ENCODE measurements at regions not wholly inside any gene's neighbourhood (a gene's known extent, or its start where the extent isn't known, plus 50 kb on each side); places are given as distances from the start of the nearest gene placed in this dataset.

DNA sequence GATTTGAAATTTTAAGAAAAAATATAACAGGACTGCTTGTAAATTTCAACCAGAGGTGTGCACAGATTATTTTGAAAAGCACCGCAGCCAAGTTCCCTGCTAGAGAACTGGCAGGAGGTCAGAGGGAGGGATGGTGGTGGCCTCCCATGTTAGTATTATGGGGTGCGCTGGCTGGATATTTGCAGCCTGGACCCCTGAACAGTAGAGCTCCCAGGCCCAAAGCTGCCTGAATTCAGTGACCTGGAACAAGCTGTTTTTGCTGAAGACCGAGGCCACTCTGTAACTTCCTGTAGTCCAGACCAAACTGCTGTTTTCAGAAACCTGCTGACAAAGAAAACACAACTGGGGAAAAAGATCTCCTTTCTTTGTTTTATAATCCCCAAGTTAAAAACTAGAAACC, 314.3 kb downstream of the TNS1 start:
- H3K4me3 Mint-ChIP-seq, result no peak overlapping the region
- H3K27me3 Mint-ChIP-seq (ENCODE audit: low read depth), result no peaks in the 10 kb centered on the region
- H3K4me1 Mint-ChIP-seq (ENCODE audit: low read depth), result no peaks in the 10 kb centered on the region
- ATAC-seq (no peak), DNase-seq (no peak)
- no peaks in the 10 kb centered on the region for H3K36me3 Mint-ChIP-seq (ENCODE audit: insufficient read depth)
- no peaks in the 10 kb centered on the region for H3K9me3 Mint-ChIP-seq

GRCh38 chr2:217687771-217688170, 315.0 kb downstream of the TNS1 start:
- no peak for ATAC-seq
- no peaks in the 10 kb centered on the region for H3K36me3 Mint-ChIP-seq (ENCODE audit: insufficient read depth)
- no peak for DNase-seq
- H3K9me3 Mint-ChIP-seq, result no peaks in the 10 kb centered on the region
- H3K27me3 Mint-ChIP-seq (ENCODE audit: low read depth), result no peaks in the 10 kb centered on the region
- H3K4me1 Mint-ChIP-seq (ENCODE audit: low read depth), result no peaks in the 10 kb centered on the region
- no peak overlapping the region for H3K4me3 Mint-ChIP-seq

DNA sequence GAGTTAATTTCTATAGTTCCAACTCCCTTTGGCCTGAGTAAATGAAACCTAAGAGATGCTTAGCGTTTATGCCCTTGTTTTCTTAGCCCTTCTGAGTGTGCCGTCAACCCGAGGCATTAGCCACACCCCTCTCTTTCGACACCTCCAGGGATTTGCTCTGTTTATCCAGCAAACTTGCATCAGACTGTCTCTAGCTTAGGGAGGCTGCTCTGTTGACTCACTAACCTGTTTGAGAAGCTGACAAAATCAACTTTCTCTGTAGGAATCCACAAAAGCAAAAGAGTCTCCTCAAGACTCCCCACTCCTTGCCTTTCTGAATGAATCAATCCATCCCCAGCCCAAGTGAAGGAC, 317.6 kb downstream of the TNS1 start:
- DNase-seq, result no peak
- no peak for ATAC-seq
- Mint-ChIP-seq H3K4me3 (no peak overlapping the region), H3K27me3 (ENCODE audit: low read depth) (peaks cover 3% of the 10 kb centered on the region), H3K36me3 (ENCODE audit: insufficient read depth) (no peaks in the 10 kb centered on the region), H3K4me1 (ENCODE audit: low read depth) (no peaks in the 10 kb centered on the region), H3K9me3 (no peaks in the 10 kb centered on the region)

DNA sequence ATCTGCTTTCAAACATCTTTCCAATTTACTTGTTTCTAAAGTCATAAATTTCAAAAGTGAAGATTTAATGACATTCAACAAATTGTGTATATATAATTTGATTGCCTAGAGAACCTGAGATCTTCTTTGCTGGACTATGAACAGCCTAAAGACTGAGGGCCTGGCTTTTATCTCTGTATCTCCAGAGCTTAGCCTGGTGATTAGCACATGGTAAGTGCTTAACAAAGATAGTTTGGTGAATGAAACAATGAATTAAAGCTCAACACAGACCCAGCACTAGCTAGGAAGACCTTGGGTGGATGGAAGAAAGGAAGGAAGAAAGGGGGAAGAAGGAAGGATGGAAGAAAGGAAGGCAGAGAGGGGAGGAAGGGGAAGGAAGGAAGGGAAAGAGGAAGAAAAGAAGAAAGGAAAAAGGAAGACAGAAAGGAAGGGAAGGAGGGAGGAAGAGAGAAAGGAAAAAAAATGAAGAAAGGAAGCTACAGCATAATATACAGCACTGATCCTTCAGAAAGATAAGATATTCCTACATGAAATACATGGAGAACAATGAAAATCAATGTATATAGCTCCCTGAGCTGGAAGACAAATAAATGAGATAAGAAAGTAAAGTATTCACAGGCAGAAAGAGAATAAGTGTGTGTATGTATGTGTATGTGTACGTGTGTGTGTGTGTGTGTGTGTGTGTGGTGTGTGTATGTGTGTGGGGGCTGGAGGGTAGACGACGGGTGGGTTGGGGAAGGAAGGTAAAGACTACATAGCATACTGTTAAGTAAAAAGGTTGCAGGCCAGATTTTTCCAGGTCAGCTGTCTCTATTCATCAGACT, 318.2 kb downstream of the TNS1 start:
- H3K36me3 Mint-ChIP-seq (ENCODE audit: insufficient read depth), result no peaks in the 10 kb centered on the region
- H3K4me1 Mint-ChIP-seq (ENCODE audit: low read depth), result no peaks in the 10 kb centered on the region

DNA sequence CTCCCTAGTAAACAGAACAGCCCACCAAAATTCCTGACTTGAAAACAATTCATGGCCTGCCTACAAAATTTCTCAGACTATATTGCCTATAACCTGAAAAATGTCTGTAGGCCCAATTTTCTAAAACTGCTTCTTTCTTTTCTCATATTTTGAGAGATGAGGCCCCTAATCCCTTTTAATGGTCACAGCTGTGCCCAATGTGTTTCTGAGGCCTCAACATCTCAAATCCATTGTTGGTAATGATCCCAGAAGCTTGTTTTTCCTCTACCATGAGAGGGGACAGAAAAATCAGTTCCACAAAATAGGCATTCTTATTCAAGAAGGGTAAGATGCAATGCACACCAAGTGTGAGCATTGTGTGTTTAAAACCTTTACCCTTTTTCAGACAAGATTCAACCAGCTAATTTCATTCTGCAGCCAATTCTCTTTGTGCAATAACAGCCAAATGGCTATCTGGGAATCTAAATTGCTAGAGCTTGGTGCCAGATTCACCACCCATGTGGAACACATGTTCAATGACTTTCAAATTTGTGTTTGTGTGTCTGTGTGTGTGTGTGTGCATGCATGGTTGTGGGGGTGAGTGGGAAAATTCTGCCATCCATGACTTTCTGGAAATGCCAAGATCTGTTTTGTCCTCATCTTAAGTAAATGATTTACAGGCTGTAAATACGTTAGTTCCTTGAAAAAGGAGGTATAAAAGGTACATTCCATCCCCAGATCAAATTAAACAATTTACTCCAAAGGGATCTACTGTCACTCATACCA, 319.5 kb downstream of the TNS1 start:
- no peaks in the 10 kb centered on the region for H3K36me3 Mint-ChIP-seq (ENCODE audit: insufficient read depth)
- ATAC-seq, result no peak
- no peak for DNase-seq
- H3K4me1 Mint-ChIP-seq (ENCODE audit: low read depth), result no peaks in the 10 kb centered on the region
- peaks cover 5% of the 10 kb centered on the region for H3K9me3 Mint-ChIP-seq
- H3K27me3 Mint-ChIP-seq (ENCODE audit: low read depth), result peaks cover 3% of the 10 kb centered on the region
- H3K4me3 Mint-ChIP-seq, result no peak overlapping the region

More for the DNA sequence above, 318.2 kb downstream of the TNS1 start:
- Mint-ChIP-seq H3K4me3 (no peak overlapping the region), H3K9me3 (no peaks in the 10 kb centered on the region), H3K27me3 (ENCODE audit: low read depth) (peaks cover 3% of the 10 kb centered on the region)
- DNase-seq, result no peak
- ATAC-seq, result no peak

- H3K4me3 Mint-ChIP-seq, result no peak overlapping the region
- H3K4me1 Mint-ChIP-seq (ENCODE audit: low read depth), result no peaks in the 10 kb centered on the region
- ATAC-seq (no peak), DNase-seq (no peak)
- H3K9me3 Mint-ChIP-seq, result peaks cover 5% of the 10 kb centered on the region
- no peaks in the 10 kb centered on the region for H3K36me3 Mint-ChIP-seq (ENCODE audit: insufficient read depth)
- peaks cover 3% of the 10 kb centered on the region for H3K27me3 Mint-ChIP-seq (ENCODE audit: low read depth)
Measured at GRCh38 chr2:217681791-217682190, 321.0 kb downstream of the TNS1 start.

DNA sequence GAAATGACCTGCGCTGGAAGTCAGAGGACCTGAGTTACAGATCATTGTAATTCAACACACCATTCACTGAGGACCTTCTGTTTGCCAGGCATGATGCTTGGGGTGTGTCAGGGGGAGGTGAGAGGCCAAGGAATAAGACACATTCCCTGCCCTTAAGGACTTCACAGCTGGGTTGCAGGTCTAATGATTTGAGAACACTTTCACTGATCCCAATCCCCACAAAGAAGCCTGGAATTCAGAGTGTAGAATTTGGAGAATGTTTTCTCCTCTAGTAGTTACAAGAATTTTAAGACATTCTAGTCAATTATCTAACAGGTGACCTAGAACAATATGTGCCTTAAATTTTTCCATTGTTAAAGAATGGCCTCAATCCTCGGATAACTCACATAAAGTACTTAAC, 322.4 kb downstream of the TNS1 start:
- Mint-ChIP-seq H3K9me3 (peaks cover 5% of the 10 kb centered on the region), H3K27me3 (ENCODE audit: low read depth) (peaks cover 3% of the 10 kb centered on the region), H3K4me3 (no peak overlapping the region), H3K36me3 (ENCODE audit: insufficient read depth) (no peaks in the 10 kb centered on the region), H3K4me1 (ENCODE audit: low read depth) (no peaks in the 10 kb centered on the region)
- ATAC-seq (no peak), DNase-seq (no peak)

GRCh38 chr2:217673627-217674026, 329.2 kb downstream of the TNS1 start:
- no peak for DNase-seq
- peaks cover 1% of the 10 kb centered on the region for H3K36me3 Mint-ChIP-seq (ENCODE audit: insufficient read depth)

GRCh38 chr2:217672472-217672871, 330.3 kb downstream of the TNS1 start:
- no peaks in the 10 kb centered on the region for H3K27me3 Mint-ChIP-seq (ENCODE audit: low read depth)

More at GRCh38 chr2:217673627-217674026, 329.2 kb downstream of the TNS1 start:
- no peaks in the 10 kb centered on the region for H3K27me3 Mint-ChIP-seq (ENCODE audit: low read depth)
- no peaks in the 10 kb centered on the region for H3K4me1 Mint-ChIP-seq (ENCODE audit: low read depth)
- ATAC-seq, result no peak
- H3K4me3 Mint-ChIP-seq, result no peak overlapping the region
- H3K9me3 Mint-ChIP-seq, result no peaks in the 10 kb centered on the region

GRCh38 chr2:217671871-217672270, 330.9 kb downstream of the TNS1 start:
- Mint-ChIP-seq H3K36me3 (ENCODE audit: insufficient read depth) (peaks cover 1% of the 10 kb centered on the region), H3K27me3 (ENCODE audit: low read depth) (no peaks in the 10 kb centered on the region), H3K9me3 (no peaks in the 10 kb centered on the region), H3K4me3 (no peak overlapping the region), H3K4me1 (ENCODE audit: low read depth) (no peaks in the 10 kb centered on the region)
- no peak for ATAC-seq
- no peak for DNase-seq

More at GRCh38 chr2:217672472-217672871, 330.3 kb downstream of the TNS1 start:
- Mint-ChIP-seq H3K4me3 (no peak overlapping the region), H3K36me3 (ENCODE audit: insufficient read depth) (peaks cover 1% of the 10 kb centered on the region), H3K4me1 (ENCODE audit: low read depth) (no peaks in the 10 kb centered on the region), H3K9me3 (no peaks in the 10 kb centered on the region)
- DNase-seq, result no peak
- no peak for ATAC-seq

- H3K4me3 Mint-ChIP-seq, result no peak overlapping the region
- no peak for ATAC-seq
- no peaks in the 10 kb centered on the region for H3K27me3 Mint-ChIP-seq (ENCODE audit: low read depth)
- no peak for DNase-seq
- H3K9me3 Mint-ChIP-seq, result no peaks in the 10 kb centered on the region
- H3K4me1 Mint-ChIP-seq (ENCODE audit: low read depth), result no peaks in the 10 kb centered on the region
- peaks cover 1% of the 10 kb centered on the region for H3K36me3 Mint-ChIP-seq (ENCODE audit: insufficient read depth)
Measured at GRCh38 chr2:217671075-217671474, 331.7 kb downstream of the TNS1 start.

DNA sequence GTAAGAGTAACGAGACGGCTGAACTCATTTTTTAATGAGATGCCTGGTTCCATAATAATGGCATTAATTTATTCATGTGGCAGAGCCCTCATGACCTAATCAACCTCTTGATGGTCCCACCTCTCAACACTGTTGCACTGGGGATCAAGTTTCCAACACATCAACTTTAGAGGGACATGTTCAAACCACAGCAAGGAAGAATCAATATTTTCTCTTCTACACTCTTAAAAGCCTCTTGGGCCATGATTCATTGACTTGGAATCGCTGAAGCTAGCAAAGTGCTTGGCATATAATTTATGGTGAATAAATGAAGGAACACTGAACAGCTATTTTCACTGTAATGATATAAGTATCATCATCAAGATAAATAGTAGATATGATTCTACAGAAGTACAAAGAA, 333.0 kb downstream of the TNS1 start:
- no peak for ATAC-seq
- H3K9me3 Mint-ChIP-seq, result no peaks in the 10 kb centered on the region

DNA sequence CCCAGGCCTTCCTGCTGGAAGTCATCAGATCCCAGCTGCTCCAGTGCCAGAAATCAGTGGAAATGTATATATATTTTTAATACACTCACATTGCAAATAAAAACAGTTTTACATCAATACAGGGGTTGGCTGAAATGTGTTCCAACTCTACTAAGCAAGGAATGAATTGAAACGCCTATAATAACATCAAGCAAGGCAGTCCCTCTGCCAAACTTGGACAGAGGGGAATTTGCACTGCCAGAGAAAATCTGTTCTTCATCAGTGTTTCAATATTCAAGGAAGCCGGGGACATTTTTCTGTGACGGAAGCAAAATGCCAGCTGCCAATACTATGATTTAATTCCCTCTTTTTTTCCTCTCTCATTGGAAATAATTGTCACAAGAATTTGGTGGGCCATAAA, 335.3 kb downstream of the TNS1 start:
- no peaks in the 10 kb centered on the region for H3K9me3 Mint-ChIP-seq
- no peaks in the 10 kb centered on the region for H3K4me1 Mint-ChIP-seq (ENCODE audit: low read depth)

More for the DNA sequence above, 333.0 kb downstream of the TNS1 start:
- Mint-ChIP-seq H3K36me3 (ENCODE audit: insufficient read depth) (peaks cover 1% of the 10 kb centered on the region), H3K4me3 (no peak overlapping the region), H3K4me1 (ENCODE audit: low read depth) (no peaks in the 10 kb centered on the region), H3K27me3 (ENCODE audit: low read depth) (no peaks in the 10 kb centered on the region)
- DNase-seq, result no peak

DNA sequence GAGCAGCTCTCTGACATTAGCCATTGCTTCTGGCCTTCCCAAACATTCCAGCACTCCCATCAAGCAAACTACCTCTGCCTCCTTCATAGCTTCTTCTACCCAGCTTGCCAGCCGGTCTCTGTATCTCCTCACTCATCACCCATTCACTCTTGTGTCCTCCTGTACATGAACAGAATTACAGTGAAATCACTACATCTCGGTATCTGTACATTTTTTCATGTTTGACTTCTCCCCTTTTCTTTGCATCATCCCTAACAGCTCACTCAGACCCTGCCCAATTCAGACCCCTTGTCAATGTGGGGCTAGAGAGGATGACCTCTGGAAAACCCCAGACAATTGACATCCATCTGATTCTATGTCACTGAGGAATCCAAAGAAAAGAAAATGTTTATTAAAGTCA, 335.8 kb downstream of the TNS1 start:
- H3K4me3 Mint-ChIP-seq, result no peak overlapping the region
- no peaks in the 10 kb centered on the region for H3K36me3 Mint-ChIP-seq (ENCODE audit: insufficient read depth)
- ATAC-seq (no peak), DNase-seq (no peak)
- no peaks in the 10 kb centered on the region for H3K9me3 Mint-ChIP-seq
- H3K27me3 Mint-ChIP-seq (ENCODE audit: low read depth), result peaks cover 3% of the 10 kb centered on the region
- no peaks in the 10 kb centered on the region for H3K4me1 Mint-ChIP-seq (ENCODE audit: low read depth)

More for the DNA sequence above, 335.3 kb downstream of the TNS1 start:
- no peak overlapping the region for H3K4me3 Mint-ChIP-seq
- no peak for DNase-seq
- no peaks in the 10 kb centered on the region for H3K36me3 Mint-ChIP-seq (ENCODE audit: insufficient read depth)
- H3K27me3 Mint-ChIP-seq (ENCODE audit: low read depth), result peaks cover 3% of the 10 kb centered on the region
- no peak for ATAC-seq

DNA sequence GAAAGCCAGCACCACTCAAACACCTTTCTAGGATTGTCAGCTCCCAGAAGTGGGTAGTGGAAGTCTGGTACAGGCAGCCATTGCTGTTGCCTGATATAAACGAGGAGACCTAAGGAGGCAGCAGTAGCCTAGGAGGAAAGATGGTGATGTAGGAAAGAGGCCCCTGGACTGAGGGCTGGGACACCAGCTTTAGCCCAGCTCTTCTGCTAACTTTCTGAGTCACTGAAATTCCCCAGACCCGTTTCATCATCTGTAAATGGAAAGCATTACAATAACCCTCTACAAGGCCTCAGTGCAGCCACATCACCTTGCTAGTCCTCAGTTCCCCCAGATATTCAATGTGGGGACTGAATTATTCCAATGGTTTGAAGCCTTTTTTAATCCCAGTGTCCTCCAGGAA, 336.5 kb downstream of the TNS1 start:
- H3K4me3 Mint-ChIP-seq, result no peak overlapping the region
- H3K27me3 Mint-ChIP-seq (ENCODE audit: low read depth), result peaks cover 3% of the 10 kb centered on the region
- no peaks in the 10 kb centered on the region for H3K9me3 Mint-ChIP-seq
- no peaks in the 10 kb centered on the region for H3K36me3 Mint-ChIP-seq (ENCODE audit: insufficient read depth)
- peak in 1 of 2 donors; percentile 30 for ATAC-seq
- DNase-seq, result no peak
- H3K4me1 Mint-ChIP-seq (ENCODE audit: low read depth), result no peaks in the 10 kb centered on the region

All from activated T-cell treated with anti-CD3 and anti-CD28 coated beads, Interleukin-2, amount 50 U/mL, for 4 hours (primary cell).